NCI-H510A (cell line): ENCODE measurements at regions not wholly inside any gene's neighbourhood (a gene's known extent, or its start where the extent isn't known, plus 50 kb on each side); places are given as distances from the start of the nearest gene placed in this dataset.
"Not testable (repeated sequence)": the region's sequence is repeated elsewhere in the genome, so short reads cannot be mapped to it uniquely, and the experiment has no call there.

Experiments used
- DNase-seq: peaks from one replicate; lab custom pipeline; 2025; lab: John Stamatoyannopoulos, UW

GRCh38 chr14:44785096-44785495, 176.7 kb downstream of the KLHL28 start:
- no peak for DNase-seq

GRCh38 chr14:44783901-44784300, 177.8 kb downstream of the KLHL28 start:
- no peak for DNase-seq

GRCh38 chr14:44782775-44783238, 178.9 kb downstream of the KLHL28 start:
- no peak for DNase-seq

GRCh38 chr14:44780989-44781388, 180.8 kb downstream of the KLHL28 start:
- DNase-seq = no peak

- no peak for DNase-seq
Observed at GRCh38 chr14:44778604-44779003, 183.1 kb downstream of the KLHL28 start.

- no peak for DNase-seq
Observed at GRCh38 chr14:44777584-44777983, 184.2 kb downstream of the KLHL28 start.

- no peak for DNase-seq
Observed at GRCh38 chr14:44775248-44775647, 186.5 kb downstream of the KLHL28 start.

GRCh38 chr14:44774396-44774795, 187.4 kb downstream of the KLHL28 start:
- no peak for DNase-seq

GRCh38 chr14:44771496-44771895, 190.3 kb downstream of the KLHL28 start:
- no peak for DNase-seq

GRCh38 chr14:44770201-44770600, 191.5 kb downstream of the KLHL28 start:
- DNase-seq = no peak

- no peak for DNase-seq
Observed at GRCh38 chr14:44768935-44769334, 192.8 kb downstream of the KLHL28 start.

- no peak for DNase-seq
Observed at GRCh38 chr14:44767646-44768173, 194.0 kb downstream of the KLHL28 start.

- no peak for DNase-seq
Observed at GRCh38 chr14:44766285-44766684, 195.5 kb downstream of the KLHL28 start.

- DNase-seq = no peak
Observed at GRCh38 chr14:44763356-44763755, 198.4 kb downstream of the KLHL28 start.

- no peak for DNase-seq
Observed at GRCh38 chr14:44759277-44759676, 202.5 kb downstream of the KLHL28 start.

GRCh38 chr14:44756554-44756953, 205.2 kb downstream of the KLHL28 start:
- DNase-seq = no peak

- no peak for DNase-seq
Observed at GRCh38 chr14:44745371-44745770, 216.4 kb downstream of the KLHL28 start.

GRCh38 chr14:44742202-44742601, 219.5 kb downstream of the KLHL28 start:
- DNase-seq = no peak

GRCh38 chr14:44741431-44741830, 220.3 kb downstream of the KLHL28 start:
- DNase-seq = no peak

- DNase-seq = no peak
Observed at GRCh38 chr14:44736326-44736725, 225.4 kb downstream of the KLHL28 start.

GRCh38 chr14:44732144-44732543, 225.1 kb upstream of the FSCB start:
- no peak for DNase-seq

- no peak for DNase-seq
Observed at GRCh38 chr14:44730860-44731259, 223.8 kb upstream of the FSCB start.

- DNase-seq = not testable (repeated sequence)
Observed at GRCh38 chr14:44721395-44721794, 214.3 kb upstream of the FSCB start.

- no peak for DNase-seq
Observed at GRCh38 chr14:44720707-44721106, 213.6 kb upstream of the FSCB start.
